ENCODE measurements at regions not wholly inside any gene's neighbourhood (a gene's known extent, or its start where the extent isn't known, plus 50 kb on each side); places are given as distances from the start of the nearest gene placed in this dataset.

- DNase-seq (ENCODE audit: low read depth), result no peak
These were observed 203.7 kb downstream of the ABHD5 start for GRCh38 chr3:43894176-43895049.

GRCh38 chr3:43895573-43895972 is 204.8 kb downstream of the ABHD5 start:
- no peak for DNase-seq (ENCODE audit: low read depth)

GRCh38 chr3:43902415-43902814 is 211.7 kb downstream of the ABHD5 start:
- no peak for DNase-seq (ENCODE audit: low read depth)

GRCh38 chr3:43905157-43905556 is 214.4 kb downstream of the ABHD5 start:
- no peak for DNase-seq (ENCODE audit: low read depth)

- no peak for DNase-seq (ENCODE audit: low read depth)
These were observed 216.2 kb downstream of the ABHD5 start for GRCh38 chr3:43906849-43907507.

GRCh38 chr3:43907508-43907858 is 216.7 kb downstream of the ABHD5 start:
- no peak for DNase-seq (ENCODE audit: low read depth)

- no peak for DNase-seq (ENCODE audit: low read depth)
These were observed 217.7 kb downstream of the ABHD5 start for GRCh38 chr3:43908456-43908855.

- no peak for DNase-seq (ENCODE audit: low read depth)
These were observed 218.4 kb downstream of the ABHD5 start for GRCh38 chr3:43909149-43909548.

- DNase-seq (ENCODE audit: low read depth), result no peak
These were observed 220.0 kb downstream of the ABHD5 start for GRCh38 chr3:43910750-43911149.

- DNase-seq (ENCODE audit: low read depth), result no peak
These were observed 222.6 kb downstream of the ABHD5 start for GRCh38 chr3:43913036-43913948.

- no peak for DNase-seq (ENCODE audit: low read depth)
These were observed 223.5 kb downstream of the ABHD5 start for GRCh38 chr3:43914269-43914668.

GRCh38 chr3:43915546-43915945 is 224.8 kb downstream of the ABHD5 start:
- DNase-seq (ENCODE audit: low read depth), result no peak

GRCh38 chr3:43917361-43917760 is 226.6 kb downstream of the ABHD5 start:
- no peak for DNase-seq (ENCODE audit: low read depth)

GRCh38 chr3:43919029-43919428 is 228.3 kb downstream of the ABHD5 start:
- no peak for DNase-seq (ENCODE audit: low read depth)

GRCh38 chr3:43921056-43921648 is 230.4 kb downstream of the ABHD5 start:
- DNase-seq (ENCODE audit: low read depth), result no peak

- DNase-seq (ENCODE audit: low read depth), result no peak
These were observed 231.6 kb downstream of the ABHD5 start for GRCh38 chr3:43922374-43922773.

- no peak for DNase-seq (ENCODE audit: low read depth)
These were observed 232.6 kb downstream of the ABHD5 start for GRCh38 chr3:43923104-43923882.

GRCh38 chr3:43926055-43926454 is 235.3 kb downstream of the ABHD5 start:
- DNase-seq (ENCODE audit: low read depth), result no peak

GRCh38 chr3:43932921-43933320 is 242.2 kb downstream of the ABHD5 start:
- no peak for DNase-seq (ENCODE audit: low read depth)

- DNase-seq (ENCODE audit: low read depth), result no peak
These were observed 257.3 kb downstream of the ABHD5 start for GRCh38 chr3:43948013-43948412.

- no peak for DNase-seq (ENCODE audit: low read depth)
These were observed 258.9 kb downstream of the ABHD5 start for GRCh38 chr3:43949594-43949993.
